ENCODE measurements at regions not wholly inside any gene's neighbourhood (a gene's known extent, or its start where the extent isn't known, plus 50 kb on each side); places are given as distances from the start of the nearest gene placed in this dataset.

- no peak overlapping the region for H3K27ac Mint-ChIP-seq
- Histone ChIP-seq H3K4me1 (ENCODE audit: control insufficient read depth in 1 of 2, extremely low read depth in 1 of 2, insufficient read depth in 2 of 2, low read length in 2 of 2) (no peaks in the 10 kb centered on the region), H3K36me3 (ENCODE audit: control insufficient read depth in 2 of 2, extremely low read depth in 1 of 2, insufficient read depth in 1 of 2, low read length in 1 of 2) (no peaks in the 10 kb centered on the region), H3K27ac (ENCODE audit: low read length) (no peak overlapping the region), H3K4me3 (ENCODE audit: control insufficient read depth in 1 of 2, extremely low read depth in 1 of 2, low read length in 1 of 2) (no peak overlapping the region), H3K9me3 (no peaks in the 10 kb centered on the region), H3K27me3 (replicated peaks in 1 of 2; ENCODE audit: control insufficient read depth in 2 of 2, extremely low read depth in 1 of 2, insufficient read depth in 2 of 2, low read length in 1 of 2) (no peaks in the 10 kb centered on the region)
- H3K9me3 Mint-ChIP-seq: no peaks in the 10 kb centered on the region
- no peaks in the 10 kb centered on the region for H3K36me3 Mint-ChIP-seq
- no peak for DNase-seq
- 48% methylated on average over 2 of the region's 2 CpGs for WGBS (ENCODE audit: insufficient coverage)
- ATAC-seq (replicated peaks in 1 of 4): no peak
- H3K4me1 Mint-ChIP-seq: no peaks in the 10 kb centered on the region
- no peaks in the 10 kb centered on the region for H3K27me3 Mint-ChIP-seq
- ChIA-PET CTCF (no interaction called here), POLR2A (no interaction called here)
- no peak overlapping the region for H3K4me3 Mint-ChIP-seq
Observed at GRCh38 chr1:56442290-56442877, 137.0 kb downstream of the PLPP3 start.

GRCh38 chr1:56441601-56442000, 137.8 kb downstream of the PLPP3 start:
- DNase-seq (no peak), ATAC-seq (replicated peaks in 1 of 4) (no peak)
- Histone ChIP-seq H3K36me3 (ENCODE audit: control insufficient read depth in 2 of 2, extremely low read depth in 1 of 2, insufficient read depth in 1 of 2, low read length in 1 of 2) (no peaks in the 10 kb centered on the region), H3K9me3 (no peaks in the 10 kb centered on the region), H3K27ac (ENCODE audit: low read length) (no peak overlapping the region), H3K4me1 (ENCODE audit: control insufficient read depth in 1 of 2, extremely low read depth in 1 of 2, insufficient read depth in 2 of 2, low read length in 2 of 2) (no peaks in the 10 kb centered on the region), H3K27me3 (replicated peaks in 1 of 2; ENCODE audit: control insufficient read depth in 2 of 2, extremely low read depth in 1 of 2, insufficient read depth in 2 of 2, low read length in 1 of 2) (no peaks in the 10 kb centered on the region), H3K4me3 (ENCODE audit: control insufficient read depth in 1 of 2, extremely low read depth in 1 of 2, low read length in 1 of 2) (no peak overlapping the region)
- no peak overlapping the region for H3K4me3 Mint-ChIP-seq
- no peaks in the 10 kb centered on the region for H3K36me3 Mint-ChIP-seq
- no peaks in the 10 kb centered on the region for H3K4me1 Mint-ChIP-seq
- ChIA-PET POLR2A (no interaction called here), CTCF (no interaction called here)
- no peaks in the 10 kb centered on the region for H3K9me3 Mint-ChIP-seq
- WGBS (ENCODE audit: insufficient coverage): 83% methylated on average over 1 of the region's 3 CpGs
- H3K27ac Mint-ChIP-seq: no peak overlapping the region
- H3K27me3 Mint-ChIP-seq: no peaks in the 10 kb centered on the region

- no peak overlapping the region for H3K27ac Mint-ChIP-seq
- H3K4me1 Mint-ChIP-seq: no peaks in the 10 kb centered on the region
- Histone ChIP-seq H3K36me3 (ENCODE audit: control insufficient read depth in 2 of 2, extremely low read depth in 1 of 2, insufficient read depth in 1 of 2, low read length in 1 of 2) (no peaks in the 10 kb centered on the region), H3K4me3 (ENCODE audit: control insufficient read depth in 1 of 2, extremely low read depth in 1 of 2, low read length in 1 of 2) (no peak overlapping the region), H3K9me3 (no peaks in the 10 kb centered on the region), H3K27me3 (replicated peaks in 1 of 2; ENCODE audit: control insufficient read depth in 2 of 2, extremely low read depth in 1 of 2, insufficient read depth in 2 of 2, low read length in 1 of 2) (peaks cover 0 to 2% of the 10 kb centered on the region in 2 experiments), H3K27ac (ENCODE audit: low read length) (no peak overlapping the region), H3K4me1 (ENCODE audit: control insufficient read depth in 1 of 2, extremely low read depth in 1 of 2, insufficient read depth in 2 of 2, low read length in 2 of 2) (no peaks in the 10 kb centered on the region)
- H3K27me3 Mint-ChIP-seq: no peaks in the 10 kb centered on the region
- CTCF ChIA-PET: no interaction called here
- H3K9me3 Mint-ChIP-seq: no peaks in the 10 kb centered on the region
- POLR2A ChIA-PET: no interaction called here
- ATAC-seq (replicated peaks in 1 of 4): no peak
- H3K4me3 Mint-ChIP-seq: no peak overlapping the region
- no peak for DNase-seq
- no CpG with 5 or more reads among the region's 4 CpGs for WGBS (ENCODE audit: insufficient coverage)
- H3K36me3 Mint-ChIP-seq: no peaks in the 10 kb centered on the region
Observed at GRCh38 chr1:56439610-56440264, 139.6 kb downstream of the PLPP3 start.

GRCh38 chr1:56438901-56439551, 140.3 kb downstream of the PLPP3 start:
- ATAC-seq (replicated peaks in 1 of 4) (no peak), DNase-seq (no peak)
- Mint-ChIP-seq H3K36me3 (no peaks in the 10 kb centered on the region), H3K4me3 (no peak overlapping the region), H3K27me3 (no peaks in the 10 kb centered on the region), H3K4me1 (no peaks in the 10 kb centered on the region), H3K27ac (no peak overlapping the region), H3K9me3 (no peaks in the 10 kb centered on the region)
- Histone ChIP-seq H3K27ac (ENCODE audit: low read length) (no peak overlapping the region), H3K4me1 (ENCODE audit: control insufficient read depth in 1 of 2, extremely low read depth in 1 of 2, insufficient read depth in 2 of 2, low read length in 2 of 2) (no peaks in the 10 kb centered on the region), H3K4me3 (ENCODE audit: control insufficient read depth in 1 of 2, extremely low read depth in 1 of 2, low read length in 1 of 2) (no peak overlapping the region), H3K27me3 (replicated peaks in 1 of 2; ENCODE audit: control insufficient read depth in 2 of 2, extremely low read depth in 1 of 2, insufficient read depth in 2 of 2, low read length in 1 of 2) (peaks cover 0 to 2% of the 10 kb centered on the region in 2 experiments), H3K36me3 (ENCODE audit: control insufficient read depth in 2 of 2, extremely low read depth in 1 of 2, insufficient read depth in 1 of 2, low read length in 1 of 2) (no peaks in the 10 kb centered on the region), H3K9me3 (no peaks in the 10 kb centered on the region)
- ChIA-PET CTCF (no interaction called here), POLR2A (no interaction called here)
- 60% methylated on average over 1 of the region's 4 CpGs for WGBS (ENCODE audit: insufficient coverage)

GRCh38 chr1:56437959-56438358, 141.4 kb downstream of the PLPP3 start:
- CTCF ChIA-PET: no interaction called here

GRCh38 chr1:56436912-56437417, 142.4 kb downstream of the PLPP3 start:
- DNase-seq: no peak

More at GRCh38 chr1:56437959-56438358, 141.4 kb downstream of the PLPP3 start:
- peaks cover 0 to 2% of the 10 kb centered on the region in 2 experiments for H3K27me3 ChIP-seq (replicated peaks in 1 of 2; ENCODE audit: control insufficient read depth in 2 of 2, extremely low read depth in 1 of 2, insufficient read depth in 2 of 2, low read length in 1 of 2)
- H3K4me3 ChIP-seq (ENCODE audit: control insufficient read depth in 1 of 2, extremely low read depth in 1 of 2, low read length in 1 of 2): no peak overlapping the region
- no CpG with 5 or more reads among the region's 1 CpG for WGBS (ENCODE audit: insufficient coverage)
- Mint-ChIP-seq H3K27ac (no peak overlapping the region), H3K9me3 (no peaks in the 10 kb centered on the region), H3K27me3 (no peaks in the 10 kb centered on the region), H3K36me3 (no peaks in the 10 kb centered on the region), H3K4me1 (peaks cover 0 to 3% (median 0%) of the 10 kb centered on the region in 3 donors), H3K4me3 (no peak overlapping the region)
- no peaks in the 10 kb centered on the region for H3K36me3 ChIP-seq (ENCODE audit: control insufficient read depth in 2 of 2, extremely low read depth in 1 of 2, insufficient read depth in 1 of 2, low read length in 1 of 2)
- H3K9me3 ChIP-seq: no peaks in the 10 kb centered on the region
- POLR2A ChIA-PET: no interaction called here
- no peaks in the 10 kb centered on the region for H3K4me1 ChIP-seq (ENCODE audit: control insufficient read depth in 1 of 2, extremely low read depth in 1 of 2, insufficient read depth in 2 of 2, low read length in 2 of 2)
- DNase-seq: no peak
- no peak overlapping the region for H3K27ac ChIP-seq (ENCODE audit: low read length)
- ATAC-seq (replicated peaks in 1 of 4): no peak

More at GRCh38 chr1:56436912-56437417, 142.4 kb downstream of the PLPP3 start:
- H3K4me1 Mint-ChIP-seq: peaks cover 0 to 5% (median 0%) of the 10 kb centered on the region in 3 donors
- no peaks in the 10 kb centered on the region for H3K27me3 Mint-ChIP-seq
- Histone ChIP-seq H3K9me3 (no peaks in the 10 kb centered on the region), H3K4me3 (ENCODE audit: control insufficient read depth in 1 of 2, extremely low read depth in 1 of 2, low read length in 1 of 2) (no peak overlapping the region), H3K4me1 (ENCODE audit: control insufficient read depth in 1 of 2, extremely low read depth in 1 of 2, insufficient read depth in 2 of 2, low read length in 2 of 2) (no peaks in the 10 kb centered on the region), H3K27me3 (replicated peaks in 1 of 2; ENCODE audit: control insufficient read depth in 2 of 2, extremely low read depth in 1 of 2, insufficient read depth in 2 of 2, low read length in 1 of 2) (peaks cover 0 to 2% of the 10 kb centered on the region in 2 experiments), H3K27ac (ENCODE audit: low read length) (no peak overlapping the region), H3K36me3 (ENCODE audit: control insufficient read depth in 2 of 2, extremely low read depth in 1 of 2, insufficient read depth in 1 of 2, low read length in 1 of 2) (no peaks in the 10 kb centered on the region)
- no peak overlapping the region for H3K27ac Mint-ChIP-seq
- H3K36me3 Mint-ChIP-seq: no peaks in the 10 kb centered on the region
- no peak for ATAC-seq (replicated peaks in 1 of 4)
- ChIA-PET POLR2A (no interaction called here), CTCF (no interaction called here)
- no peak overlapping the region for H3K4me3 Mint-ChIP-seq
- no peaks in the 10 kb centered on the region for H3K9me3 Mint-ChIP-seq
- 86% methylated on average over 8 of the region's 8 CpGs for WGBS (ENCODE audit: insufficient coverage)
